ENCODE measurements at regions not wholly inside any gene's neighbourhood (a gene's known extent, or its start where the extent isn't known, plus 50 kb on each side); places are given as distances from the start of the nearest gene placed in this dataset.

- TF ChIP-seq POLR2A (IDR thresholded peaks at IDR 0.05; ENCODE audit: low read depth) (no peak), POLR2AphosphoS5 (IDR thresholded peaks at IDR 0.05) (no peak)
Measured at GRCh38 chr4:104575278-104575677, 80.6 kb upstream of the CXXC4 start.

Measured in esophagus muscularis mucosa (tissue), 2 donors.